ACC112 (cell line): ENCODE measurements at regions not wholly inside any gene's neighbourhood (a gene's known extent, or its start where the extent isn't known, plus 50 kb on each side); places are given as distances from the start of the nearest gene placed in this dataset.

Experiments used
- H2AFZ ChIP-seq: fragments of 200-600 bp; sonication (generic); one replicate; pipeline ENCODE4 v1.6.0; 2017; ENCODE audit warnings: antibody characterized with exemption, low read length; ENCODE audit not compliant: unreplicated experiment
- H3K27ac ChIP-seq: fragments of 200-600 bp; sonication (generic); 2 replicates; pipeline ENCODE4 v1.5.1; 2014; ENCODE audit warnings: low read depth, mild to moderate bottlenecking, antibody characterized with exemption, low read length, moderate library complexity
- H3K27me3 ChIP-seq: fragments of 200-600 bp; sonication (generic); 2 replicates; pipeline ENCODE4 v1.6.1; 2014; ENCODE audit warnings: mild to moderate bottlenecking, antibody characterized with exemption, low read length, moderate library complexity, mixed read lengths; ENCODE audit not compliant: insufficient read depth
- H3K36me3 ChIP-seq: fragments of 200-600 bp; sonication (generic); 2 replicates; pipeline ENCODE4 v1.6.1; 2016; ENCODE audit warnings: mild to moderate bottlenecking, antibody characterized with exemption, low read length, moderate library complexity, mixed read lengths; ENCODE audit not compliant: insufficient read depth
- H3K4me1 ChIP-seq: fragments of 200-600 bp; sonication (generic); one replicate; pipeline ENCODE4 v1.6.1; 2016; ENCODE audit warnings: low read length, mixed read lengths; ENCODE audit not compliant: insufficient read depth, unreplicated experiment, control insufficient read depth
- H3K4me3 ChIP-seq: fragments of 200-600 bp; sonication (generic); 2 replicates; pipeline ENCODE4 v1.5.1; 2014; ENCODE audit warnings: mild to moderate bottlenecking, low read depth, low read length
- H3K79me2 ChIP-seq: fragments of 200-600 bp; sonication (generic); one replicate; pipeline ENCODE4 v1.6.0; 2016; ENCODE audit warnings: low read length; ENCODE audit not compliant: control insufficient read depth, unreplicated experiment, insufficient read depth

- Histone ChIP-seq H3K4me1 (no peaks in the 10 kb centered on the region), H3K4me3 (no peak overlapping the region), H3K27ac (no peak overlapping the region), H2AFZ (no peak overlapping the region), H3K36me3 (no peaks in the 10 kb centered on the region), H3K27me3 (no peaks in the 10 kb centered on the region), H3K79me2 (no peaks in the 10 kb centered on the region)
Observed at GRCh38 chr2:199136242-199136641, 321.5 kb downstream of the SATB2 start.

- H3K4me1 ChIP-seq: no peaks in the 10 kb centered on the region
- H3K4me3 ChIP-seq: no peak overlapping the region
- no peak overlapping the region for H3K27ac ChIP-seq
- H3K27me3 ChIP-seq: 0 out of 2 replicates have a peak, but pooled peaks cover 6% of the 10 kb centered on the region
- H3K79me2 ChIP-seq: no peaks in the 10 kb centered on the region
- no peaks in the 10 kb centered on the region for H3K36me3 ChIP-seq
- no peak overlapping the region for H2AFZ ChIP-seq
Observed at GRCh38 chr2:199131876-199132275, 325.9 kb downstream of the SATB2 start.

GRCh38 chr2:199131136-199131655 is 326.5 kb downstream of the SATB2 start:
- Histone ChIP-seq H3K36me3 (no peaks in the 10 kb centered on the region), H2AFZ (no peak overlapping the region), H3K4me1 (no peaks in the 10 kb centered on the region), H3K27ac (no peak overlapping the region), H3K27me3 (0 out of 2 replicates have a peak, but pooled peaks cover 6% of the 10 kb centered on the region), H3K79me2 (no peaks in the 10 kb centered on the region), H3K4me3 (no peak overlapping the region)

- Histone ChIP-seq H3K79me2 (no peaks in the 10 kb centered on the region), H3K36me3 (no peaks in the 10 kb centered on the region), H3K4me3 (no peak overlapping the region), H3K27me3 (0 out of 2 replicates have a peak, but pooled peaks cover 6% of the 10 kb centered on the region), H2AFZ (no peak overlapping the region), H3K27ac (no peak overlapping the region), H3K4me1 (no peaks in the 10 kb centered on the region)
Observed at GRCh38 chr2:199130501-199130900, 327.2 kb downstream of the SATB2 start.

- no peak overlapping the region for H3K4me3 ChIP-seq
- H3K27me3 ChIP-seq: 0 out of 2 replicates have a peak, but pooled peaks cover 7% of the 10 kb centered on the region
- no peaks in the 10 kb centered on the region for H3K4me1 ChIP-seq
- H3K79me2 ChIP-seq: no peaks in the 10 kb centered on the region
- no peak overlapping the region for H3K27ac ChIP-seq
- H2AFZ ChIP-seq: no peak overlapping the region
- H3K36me3 ChIP-seq: no peaks in the 10 kb centered on the region
Observed at GRCh38 chr2:199128476-199129229, 329.1 kb downstream of the SATB2 start.

- H3K36me3 ChIP-seq: no peaks in the 10 kb centered on the region
- H3K27me3 ChIP-seq: peaks cover 10% of the 10 kb centered on the region; the same call in 1 of the 2 replicates
- H3K27ac ChIP-seq: no peak overlapping the region
- H2AFZ ChIP-seq: no peak overlapping the region
- H3K4me3 ChIP-seq: no peak overlapping the region
- no peaks in the 10 kb centered on the region for H3K4me1 ChIP-seq
- no peaks in the 10 kb centered on the region for H3K79me2 ChIP-seq
Observed at GRCh38 chr2:199119796-199120195, 337.9 kb downstream of the SATB2 start.

- Histone ChIP-seq H3K4me3 (no peak overlapping the region), H3K79me2 (no peaks in the 10 kb centered on the region), H3K4me1 (no peaks in the 10 kb centered on the region), H3K27me3 (peaks cover 9% of the 10 kb centered on the region; the same call in 1 of the 2 replicates), H2AFZ (no peak overlapping the region), H3K36me3 (no peaks in the 10 kb centered on the region), H3K27ac (no peak overlapping the region)
Observed at GRCh38 chr2:199118673-199119112, 339.0 kb downstream of the SATB2 start.

- Histone ChIP-seq H3K27ac (no peak overlapping the region), H3K27me3 (no peaks in the 10 kb centered on the region), H3K4me3 (no peak overlapping the region), H3K36me3 (no peaks in the 10 kb centered on the region), H3K79me2 (no peaks in the 10 kb centered on the region), H3K4me1 (no peaks in the 10 kb centered on the region), H2AFZ (no peak overlapping the region)
Observed at GRCh38 chr2:199115169-199115568, 342.6 kb downstream of the SATB2 start.

- no peak overlapping the region for H3K27ac ChIP-seq
- no peak overlapping the region for H3K4me3 ChIP-seq
- H3K36me3 ChIP-seq: no peaks in the 10 kb centered on the region
- no peak overlapping the region for H2AFZ ChIP-seq
- H3K79me2 ChIP-seq: no peaks in the 10 kb centered on the region
- no peaks in the 10 kb centered on the region for H3K27me3 ChIP-seq
- H3K4me1 ChIP-seq: no peaks in the 10 kb centered on the region
Observed at GRCh38 chr2:199113111-199113510, 344.6 kb downstream of the SATB2 start.

GRCh38 chr2:199111458-199111857 is 346.3 kb downstream of the SATB2 start:
- H3K36me3 ChIP-seq: no peaks in the 10 kb centered on the region
- no peak overlapping the region for H3K27ac ChIP-seq
- H3K79me2 ChIP-seq: no peaks in the 10 kb centered on the region
- no peaks in the 10 kb centered on the region for H3K27me3 ChIP-seq
- H3K4me1 ChIP-seq: no peaks in the 10 kb centered on the region
- no peak overlapping the region for H2AFZ ChIP-seq
- H3K4me3 ChIP-seq: no peak overlapping the region

GRCh38 chr2:199108056-199108455 is 349.7 kb downstream of the SATB2 start:
- H3K4me3 ChIP-seq: no peak overlapping the region

More at GRCh38 chr2:199108056-199108455, 349.7 kb downstream of the SATB2 start:
- no peaks in the 10 kb centered on the region for H3K36me3 ChIP-seq
- no peaks in the 10 kb centered on the region for H3K4me1 ChIP-seq
- H3K79me2 ChIP-seq: no peaks in the 10 kb centered on the region
- no peaks in the 10 kb centered on the region for H3K27me3 ChIP-seq
- H2AFZ ChIP-seq: no peak overlapping the region
- no peak overlapping the region for H3K27ac ChIP-seq
